HEK293 (cell line): ENCODE measurements at regions not wholly inside any gene's neighbourhood (a gene's known extent, or its start where the extent isn't known, plus 50 kb on each side); places are given as distances from the start of the nearest gene placed in this dataset.

ENCODE experiments used
- HOXA7 ChIP-seq: sonication (generic); formaldehyde crosslinking; IDR thresholded peaks from 2 replicates; pipeline ENCODE4 v1.8.1; 2022; ENCODE audit warnings: missing genetic modification reagents, borderline replicate concordance
- KLF10 ChIP-seq: fragments of 450-650 bp; IDR thresholded peaks from 2 replicates; pipeline ENCODE4 v1.5.1; 2018; ENCODE audit warnings: missing biosample characterization, mild to moderate bottlenecking, missing genetic modification characterization
- KLF16 ChIP-seq: fragments of 450-650 bp; formaldehyde crosslinking; IDR thresholded peaks from 2 replicates; pipeline ENCODE4 v1.5.1; 2017; ENCODE audit warnings: missing biosample characterization, missing genetic modification characterization
- ZNF121 ChIP-seq: fragments of 450-650 bp; formaldehyde crosslinking; IDR thresholded peaks from 2 replicates; pipeline ENCODE4 v1.5.1; 2016; ENCODE audit warnings: missing biosample characterization, missing genetic modification characterization
- ZNF266 ChIP-seq: fragments of 450-650 bp; formaldehyde crosslinking; IDR thresholded peaks from 2 replicates; pipeline ENCODE4 v1.5.1; 2016; ENCODE audit warnings: missing biosample characterization, missing genetic modification characterization, low read depth
- ZNF350 ChIP-seq: fragments of 450-650 bp; formaldehyde crosslinking; IDR thresholded peaks from 2 replicates; pipeline ENCODE4 v1.5.0; 2017; ENCODE audit warnings: missing biosample characterization, mild to moderate bottlenecking, missing genetic modification characterization
- ZNF654 ChIP-seq: fragments of 450-650 bp; formaldehyde crosslinking; IDR thresholded peaks from 2 replicates; pipeline ENCODE4 v1.5.1; 2016; ENCODE audit warnings: low read depth, missing biosample characterization, missing genetic modification characterization
- TF ChIP-seq, protein P1 (sequence below): fragments of 450-650 bp; formaldehyde crosslinking; IDR thresholded peaks from 2 replicates; pipeline ENCODE4 v1.5.1; 2016; ENCODE audit warnings: missing biosample characterization, missing genetic modification characterization
- TF ChIP-seq, protein P2 (sequence below): fragments of 450-650 bp; formaldehyde crosslinking; IDR thresholded peaks from 2 replicates; pipeline ENCODE4 v1.5.1; 2016; ENCODE audit warnings: missing biosample characterization, missing genetic modification characterization, low read depth

DNA sequence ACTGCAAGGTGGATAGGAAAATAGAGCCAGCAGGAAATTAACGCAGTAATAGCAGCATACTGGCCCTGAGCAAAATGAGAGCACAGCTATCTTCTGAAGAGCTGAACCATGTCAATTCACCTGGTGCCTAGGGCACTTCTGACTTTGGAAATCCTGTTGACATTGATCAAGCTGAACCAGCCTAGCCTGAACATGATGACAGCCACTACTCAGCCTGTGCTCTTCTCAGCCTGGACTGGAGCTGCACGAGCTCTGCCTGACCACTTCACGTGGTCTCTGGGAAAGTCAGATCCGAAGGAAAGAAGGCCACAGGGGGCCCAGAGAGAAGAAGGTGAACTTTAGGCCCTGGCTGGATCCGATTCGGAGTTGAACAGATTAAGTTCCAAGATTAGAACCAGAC is 421.9 kb downstream of the LPIN1 start:
- TF ChIP-seq, protein P1, sequence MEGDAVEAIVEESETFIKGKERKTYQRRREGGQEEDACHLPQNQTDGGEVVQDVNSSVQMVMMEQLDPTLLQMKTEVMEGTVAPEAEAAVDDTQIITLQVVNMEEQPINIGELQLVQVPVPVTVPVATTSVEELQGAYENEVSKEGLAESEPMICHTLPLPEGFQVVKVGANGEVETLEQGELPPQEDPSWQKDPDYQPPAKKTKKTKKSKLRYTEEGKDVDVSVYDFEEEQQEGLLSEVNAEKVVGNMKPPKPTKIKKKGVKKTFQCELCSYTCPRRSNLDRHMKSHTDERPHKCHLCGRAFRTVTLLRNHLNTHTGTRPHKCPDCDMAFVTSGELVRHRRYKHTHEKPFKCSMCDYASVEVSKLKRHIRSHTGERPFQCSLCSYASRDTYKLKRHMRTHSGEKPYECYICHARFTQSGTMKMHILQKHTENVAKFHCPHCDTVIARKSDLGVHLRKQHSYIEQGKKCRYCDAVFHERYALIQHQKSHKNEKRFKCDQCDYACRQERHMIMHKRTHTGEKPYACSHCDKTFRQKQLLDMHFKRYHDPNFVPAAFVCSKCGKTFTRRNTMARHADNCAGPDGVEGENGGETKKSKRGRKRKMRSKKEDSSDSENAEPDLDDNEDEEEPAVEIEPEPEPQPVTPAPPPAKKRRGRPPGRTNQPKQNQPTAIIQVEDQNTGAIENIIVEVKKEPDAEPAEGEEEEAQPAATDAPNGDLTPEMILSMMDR (tag by site-specific recombination) = no peak
- TF ChIP-seq KLF10 (tag by site-specific recombination) (no peak), ZNF654 (tag by site-specific recombination) (no peak), ZNF266 (tag by site-specific recombination) (no peak), KLF16 (tag by site-specific recombination) (no peak), ZNF121 (tag by site-specific recombination) (no peak), ZNF350 (tag by site-specific recombination) (no peak), HOXA7 (CRISPR knock-in tag) (no peak)
- TF ChIP-seq, protein P2, sequence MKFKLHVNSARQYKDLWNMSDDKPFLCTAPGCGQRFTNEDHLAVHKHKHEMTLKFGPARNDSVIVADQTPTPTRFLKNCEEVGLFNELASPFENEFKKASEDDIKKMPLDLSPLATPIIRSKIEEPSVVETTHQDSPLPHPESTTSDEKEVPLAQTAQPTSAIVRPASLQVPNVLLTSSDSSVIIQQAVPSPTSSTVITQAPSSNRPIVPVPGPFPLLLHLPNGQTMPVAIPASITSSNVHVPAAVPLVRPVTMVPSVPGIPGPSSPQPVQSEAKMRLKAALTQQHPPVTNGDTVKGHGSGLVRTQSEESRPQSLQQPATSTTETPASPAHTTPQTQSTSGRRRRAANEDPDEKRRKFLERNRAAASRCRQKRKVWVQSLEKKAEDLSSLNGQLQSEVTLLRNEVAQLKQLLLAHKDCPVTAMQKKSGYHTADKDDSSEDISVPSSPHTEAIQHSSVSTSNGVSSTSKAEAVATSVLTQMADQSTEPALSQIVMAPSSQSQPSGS (tag by site-specific recombination) = no peak
